Prostate gland (tissue), 2 donors: ENCODE measurements at regions not wholly inside any gene's neighbourhood (a gene's known extent, or its start where the extent isn't known, plus 50 kb on each side); places are given as distances from the start of the nearest gene placed in this dataset.
"Not testable (repeated sequence)": the region's sequence is repeated elsewhere in the genome, so short reads cannot be mapped to it uniquely, and the experiment has no call there.

Source experiments
- DNase-seq: peaks from one replicate; pipeline ENCODE4 v3.0.0-alpha.2; 2019; ENCODE audit warnings: low spot score
- H3K27ac ChIP-seq, 2 donors: fragments of 200-600 bp; sonication (generic); 2 replicates each; pipeline ENCODE4 v1.5.1; 2017 to 2019
- H3K27me3 ChIP-seq: fragments of 200-600 bp; sonication (generic); replicated peaks from 2 replicates; pipeline ENCODE4 v1.5.1; 2019; ENCODE audit not compliant: insufficient read depth
- H3K36me3 ChIP-seq, 2 donors: fragments of 200-600 bp; sonication (generic); 1 replicate in 1 of 2; 2 replicates in 1 of 2; pipeline versions ENCODE4 v1.5.1 to v1.8.1; 2017 to 2019
- H3K4me1 ChIP-seq: fragments of 200-600 bp; sonication (generic); replicated peaks from 2 replicates; pipeline ENCODE4 v1.5.1; 2019
- H3K4me3 ChIP-seq, 2 donors: fragments of 200-600 bp; sonication (generic); 2 replicates each; pipeline ENCODE4 v1.5.1; 2017 to 2019
- H3K9me3 ChIP-seq: fragments of 200-600 bp; sonication (generic); 2 replicates; pipeline ENCODE4 v1.5.1; 2017
- CTCF ChIP-seq, 4 experiments: fragments of 200-600 bp in 2 of 4; fragments of 450-650 bp in 2 of 4; sonication (generic) in 2 of 4; IDR thresholded peaks; 1 replicate in 3 of 4; 2 replicates in 1 of 4; pipeline ENCODE4 v1.5.1; 2016 to 2019; ENCODE audit warnings: antibody characterized with exemption in 4 of 4, mild to moderate bottlenecking in 2 of 4, moderate library complexity in 2 of 4
- POLR2A ChIP-seq: fragments of 450-650 bp; IDR thresholded peaks from one replicate; pipeline ENCODE4 v1.6.1; 2016; ENCODE audit warnings: antibody characterized with exemption, mild to moderate bottlenecking
- POLR2AphosphoS5 ChIP-seq: sonication (generic); formaldehyde crosslinking; IDR thresholded peaks from one replicate; pipeline ENCODE4 v1.6.1; 2017; ENCODE audit warnings: antibody characterized with exemption
- WGBS: methylation state at CpG from one replicate; pipeline ENCODE4 v1.1.5; 2018; 5-methylcytosine and 5-hydroxymethylcytosine counted together
- intact Hi-C: fragments of 100-400 bp; cut with DNase I; formaldehyde crosslinking; loops from one replicate; pipeline ENCODE4 v1.14.2; 2022

GRCh38 chr4:24180586-24180985 is 290.7 kb upstream of the PPARGC1A start:
- Histone ChIP-seq H3K27me3 (no peaks in the 10 kb centered on the region), H3K4me1 (no peaks in the 10 kb centered on the region), H3K27ac (no peak overlapping the region), H3K36me3 (no peaks in the 10 kb centered on the region), H3K9me3 (no peaks in the 10 kb centered on the region), H3K4me3 (no peak overlapping the region)
- intact Hi-C loops: no loop called here
- DNase-seq: no peak
- TF ChIP-seq CTCF (IDR thresholded peaks at IDR 0.05): no peak
- TF ChIP-seq POLR2AphosphoS5: no peak
- no peak for TF ChIP-seq POLR2A

- H3K4me3 ChIP-seq: no peak overlapping the region
- intact Hi-C loops: no loop called here
- TF ChIP-seq POLR2AphosphoS5 (no peak), CTCF (IDR thresholded peaks at IDR 0.05) (no peak), POLR2A (no peak)
- 92% methylated on average over 4 of the region's 4 CpGs for WGBS
- H3K36me3 ChIP-seq: no peaks in the 10 kb centered on the region
- no peaks in the 10 kb centered on the region for H3K4me1 ChIP-seq
- H3K27me3 ChIP-seq: no peaks in the 10 kb centered on the region
- no peaks in the 10 kb centered on the region for H3K9me3 ChIP-seq
- no peak overlapping the region for H3K27ac ChIP-seq
- DNase-seq: no peak
These were observed 289.5 kb upstream of the PPARGC1A start for GRCh38 chr4:24179201-24179840.

GRCh38 chr4:24177443-24177842 is 287.6 kb upstream of the PPARGC1A start:
- H3K4me1 ChIP-seq, H3K4me3 ChIP-seq, H3K36me3 ChIP-seq, H3K27ac ChIP-seq, DNase-seq, H3K27me3 ChIP-seq, H3K9me3 ChIP-seq, intact Hi-C loops: not testable (repeated sequence)
- WGBS: 92% methylated on average over 2 of the region's 2 CpGs

GRCh38 chr4:24175707-24176106 is 285.9 kb upstream of the PPARGC1A start:
- Histone ChIP-seq H3K4me1 (no peaks in the 10 kb centered on the region), H3K36me3 (no peaks in the 10 kb centered on the region), H3K9me3 (no peaks in the 10 kb centered on the region), H3K4me3 (no peak overlapping the region), H3K27me3 (no peaks in the 10 kb centered on the region), H3K27ac (no peak overlapping the region)
- TF ChIP-seq POLR2AphosphoS5 (no peak), CTCF (IDR thresholded peaks at IDR 0.05) (no peak), POLR2A (no peak)
- DNase-seq: no peak
- WGBS: 94% methylated on average over 7 of the region's 7 CpGs
- intact Hi-C loops: no loop called here

- DNase-seq: no peak
- intact Hi-C loops: no loop called here
These were observed 284.8 kb upstream of the PPARGC1A start for GRCh38 chr4:24174602-24175001.

More at GRCh38 chr4:24174602-24175001, 284.8 kb upstream of the PPARGC1A start:
- WGBS: 76% methylated on average over 4 of the region's 4 CpGs
- no peak overlapping the region for H3K27ac ChIP-seq
- no peaks in the 10 kb centered on the region for H3K27me3 ChIP-seq
- H3K9me3 ChIP-seq: no peaks in the 10 kb centered on the region
- no peak for TF ChIP-seq POLR2A
- TF ChIP-seq CTCF (IDR thresholded peaks at IDR 0.05): no peak
- no peak for TF ChIP-seq POLR2AphosphoS5
- H3K36me3 ChIP-seq: no peaks in the 10 kb centered on the region
- no peaks in the 10 kb centered on the region for H3K4me1 ChIP-seq
- H3K4me3 ChIP-seq: no peak overlapping the region
